ENCODE measurements at regions not wholly inside any gene's neighbourhood (a gene's known extent, or its start where the extent isn't known, plus 50 kb on each side); places are given as distances from the start of the nearest gene placed in this dataset.
"Not testable (repeated sequence)": the region's sequence is repeated elsewhere in the genome, so short reads cannot be mapped to it uniquely, and the experiment has no call there.

- no peaks in the 10 kb centered on the region for H4K20me1 ChIP-seq (ENCODE audit: control insufficient read depth, extremely low read depth, insufficient read depth, low read length)
- no peak overlapping the region for H2AFZ ChIP-seq (ENCODE audit: low read length)
- no peak overlapping the region for H3K9ac ChIP-seq (ENCODE audit: insufficient read depth, low read length)
- no peaks in the 10 kb centered on the region for H3K79me2 ChIP-seq (ENCODE audit: control insufficient read depth, insufficient read depth, low read length)
- no peaks in the 10 kb centered on the region for H3K27me3 ChIP-seq (ENCODE audit: control insufficient read depth, insufficient read depth, low read length)
- no peak overlapping the region for H3K4me2 ChIP-seq (ENCODE audit: extremely low read depth, insufficient read depth, low read length)
- no peak overlapping the region for H3K27ac ChIP-seq (ENCODE audit: insufficient read depth, low read length)
- H3K9me3 ChIP-seq (ENCODE audit: control insufficient read depth, insufficient read depth, low read depth, low read length), result no peaks in the 10 kb centered on the region
- H3K4me3 ChIP-seq (replicated peaks in 1 of 4; ENCODE audit: control extremely low read depth in 1 of 4, insufficient read depth in 1 of 4, low read depth in 3 of 4, low read length in 4 of 4), result no peak overlapping the region
- H3K4me1 ChIP-seq (ENCODE audit: control insufficient read depth, extremely low read depth, insufficient read depth, low read length), result no peaks in the 10 kb centered on the region
- no peak for DNase-seq (ENCODE audit: low read depth in 2 of 2)
- no peaks in the 10 kb centered on the region for H3K36me3 ChIP-seq (ENCODE audit: control insufficient read depth, insufficient read depth, low read length)
- TF ChIP-seq EZH2 (IDR thresholded peaks at IDR 0.05; ENCODE audit: low read length, missing control alignments), result no peak
- TF ChIP-seq, protein P1, sequence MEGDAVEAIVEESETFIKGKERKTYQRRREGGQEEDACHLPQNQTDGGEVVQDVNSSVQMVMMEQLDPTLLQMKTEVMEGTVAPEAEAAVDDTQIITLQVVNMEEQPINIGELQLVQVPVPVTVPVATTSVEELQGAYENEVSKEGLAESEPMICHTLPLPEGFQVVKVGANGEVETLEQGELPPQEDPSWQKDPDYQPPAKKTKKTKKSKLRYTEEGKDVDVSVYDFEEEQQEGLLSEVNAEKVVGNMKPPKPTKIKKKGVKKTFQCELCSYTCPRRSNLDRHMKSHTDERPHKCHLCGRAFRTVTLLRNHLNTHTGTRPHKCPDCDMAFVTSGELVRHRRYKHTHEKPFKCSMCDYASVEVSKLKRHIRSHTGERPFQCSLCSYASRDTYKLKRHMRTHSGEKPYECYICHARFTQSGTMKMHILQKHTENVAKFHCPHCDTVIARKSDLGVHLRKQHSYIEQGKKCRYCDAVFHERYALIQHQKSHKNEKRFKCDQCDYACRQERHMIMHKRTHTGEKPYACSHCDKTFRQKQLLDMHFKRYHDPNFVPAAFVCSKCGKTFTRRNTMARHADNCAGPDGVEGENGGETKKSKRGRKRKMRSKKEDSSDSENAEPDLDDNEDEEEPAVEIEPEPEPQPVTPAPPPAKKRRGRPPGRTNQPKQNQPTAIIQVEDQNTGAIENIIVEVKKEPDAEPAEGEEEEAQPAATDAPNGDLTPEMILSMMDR (conservative IDR thresholded peaks at IDR 0.05 in 1 of 2, IDR thresholded peaks at IDR 0.05 in 1 of 2; ENCODE audit: low read depth in 1 of 2, low read length in 2 of 2), result no peak
Measured at GRCh38 chr20:30610751-30611150, 646.7 kb upstream of the DEFB115 start.

DNA sequence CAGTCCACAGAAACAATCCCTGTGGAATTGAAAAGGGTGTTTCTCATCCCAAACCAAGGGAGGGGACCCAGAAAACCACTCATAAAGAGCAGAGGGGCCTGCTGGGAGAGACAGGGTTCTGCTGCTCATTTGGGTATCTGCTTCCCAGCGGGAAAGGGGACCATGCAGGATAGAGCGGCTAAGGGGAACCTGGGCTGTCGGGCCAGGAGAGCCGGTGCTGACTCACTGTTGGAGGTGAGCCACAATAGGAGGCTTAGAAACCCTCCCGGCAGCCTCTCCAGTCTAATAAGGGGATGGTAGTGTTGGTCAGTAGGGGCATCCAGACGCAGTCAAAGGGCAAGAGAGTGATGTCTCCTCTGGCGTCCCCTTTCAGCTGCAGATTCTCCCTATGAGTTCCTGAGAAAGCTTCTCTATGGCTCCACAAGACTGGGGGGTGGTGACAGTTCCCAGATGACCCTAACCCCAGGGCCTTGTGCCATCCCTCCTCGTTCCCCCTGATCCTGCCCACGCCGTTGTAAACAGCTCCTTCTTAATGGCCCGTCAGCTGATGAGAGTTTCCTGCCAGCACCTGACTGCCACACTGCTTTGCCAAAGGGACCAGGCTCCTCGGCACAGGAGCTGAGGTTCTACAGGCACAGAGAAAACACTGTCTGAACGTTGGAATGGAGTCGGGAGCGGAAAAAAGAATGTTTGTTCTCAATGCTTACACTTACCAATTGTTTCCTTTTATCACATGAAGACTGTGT, 646.1 kb upstream of the DEFB115 start:
- TF ChIP-seq, protein P1 (conservative IDR thresholded peaks at IDR 0.05 in 1 of 2, IDR thresholded peaks at IDR 0.05 in 1 of 2; ENCODE audit: low read depth in 1 of 2, low read length in 2 of 2), result no peak
- TF ChIP-seq EZH2 (IDR thresholded peaks at IDR 0.05; ENCODE audit: low read length, missing control alignments), result no peak
- no peaks in the 10 kb centered on the region for H3K9me3 ChIP-seq (ENCODE audit: control insufficient read depth, insufficient read depth, low read depth, low read length)

GRCh38 chr20:30612344-30612743, 645.1 kb upstream of the DEFB115 start:
- TF ChIP-seq EZH2 (IDR thresholded peaks at IDR 0.05; ENCODE audit: low read length, missing control alignments), result no peak
- TF ChIP-seq, protein P1 (conservative IDR thresholded peaks at IDR 0.05 in 1 of 2, IDR thresholded peaks at IDR 0.05 in 1 of 2; ENCODE audit: low read depth in 1 of 2, low read length in 2 of 2), result no peak
- Histone ChIP-seq H3K4me2 (ENCODE audit: extremely low read depth, insufficient read depth, low read length) (no peak overlapping the region), H2AFZ (ENCODE audit: low read length) (no peak overlapping the region), H3K27me3 (ENCODE audit: control insufficient read depth, insufficient read depth, low read length) (no peaks in the 10 kb centered on the region), H3K36me3 (ENCODE audit: control insufficient read depth, insufficient read depth, low read length) (no peaks in the 10 kb centered on the region), H3K4me3 (replicated peaks in 1 of 4; ENCODE audit: control extremely low read depth in 1 of 4, insufficient read depth in 1 of 4, low read depth in 3 of 4, low read length in 4 of 4) (no peak overlapping the region), H4K20me1 (ENCODE audit: control insufficient read depth, extremely low read depth, insufficient read depth, low read length) (no peaks in the 10 kb centered on the region), H3K79me2 (ENCODE audit: control insufficient read depth, insufficient read depth, low read length) (no peaks in the 10 kb centered on the region), H3K27ac (ENCODE audit: insufficient read depth, low read length) (no peak overlapping the region), H3K9ac (ENCODE audit: insufficient read depth, low read length) (no peak overlapping the region), H3K4me1 (ENCODE audit: control insufficient read depth, extremely low read depth, insufficient read depth, low read length) (no peaks in the 10 kb centered on the region), H3K9me3 (ENCODE audit: control insufficient read depth, insufficient read depth, low read depth, low read length) (no peaks in the 10 kb centered on the region)
- DNase-seq (ENCODE audit: low read depth in 2 of 2), result no peak

More for the DNA sequence above, 646.1 kb upstream of the DEFB115 start:
- Histone ChIP-seq H3K4me2 (ENCODE audit: extremely low read depth, insufficient read depth, low read length) (no peak overlapping the region), H3K9ac (ENCODE audit: insufficient read depth, low read length) (no peak overlapping the region), H3K36me3 (ENCODE audit: control insufficient read depth, insufficient read depth, low read length) (no peaks in the 10 kb centered on the region), H3K27me3 (ENCODE audit: control insufficient read depth, insufficient read depth, low read length) (no peaks in the 10 kb centered on the region), H3K27ac (ENCODE audit: insufficient read depth, low read length) (no peak overlapping the region), H3K79me2 (ENCODE audit: control insufficient read depth, insufficient read depth, low read length) (no peaks in the 10 kb centered on the region), H2AFZ (ENCODE audit: low read length) (no peak overlapping the region), H4K20me1 (ENCODE audit: control insufficient read depth, extremely low read depth, insufficient read depth, low read length) (no peaks in the 10 kb centered on the region), H3K4me1 (ENCODE audit: control insufficient read depth, extremely low read depth, insufficient read depth, low read length) (no peaks in the 10 kb centered on the region), H3K4me3 (replicated peaks in 1 of 4; ENCODE audit: control extremely low read depth in 1 of 4, insufficient read depth in 1 of 4, low read depth in 3 of 4, low read length in 4 of 4) (no peak overlapping the region)
- no peak for DNase-seq (ENCODE audit: low read depth in 2 of 2)

- H3K9ac ChIP-seq (ENCODE audit: insufficient read depth, low read length); H3K36me3 ChIP-seq (ENCODE audit: control insufficient read depth, insufficient read depth, low read length); DNase-seq (ENCODE audit: low read depth in 2 of 2); H3K4me3 ChIP-seq (replicated peaks in 1 of 4; ENCODE audit: control extremely low read depth in 1 of 4, insufficient read depth in 1 of 4, low read depth in 3 of 4, low read length in 4 of 4); H3K4me1 ChIP-seq (ENCODE audit: control insufficient read depth, extremely low read depth, insufficient read depth, low read length); H4K20me1 ChIP-seq (ENCODE audit: control insufficient read depth, extremely low read depth, insufficient read depth, low read length); H2AFZ ChIP-seq (ENCODE audit: low read length); H3K27me3 ChIP-seq (ENCODE audit: control insufficient read depth, insufficient read depth, low read length); H3K4me2 ChIP-seq (ENCODE audit: extremely low read depth, insufficient read depth, low read length); H3K79me2 ChIP-seq (ENCODE audit: control insufficient read depth, insufficient read depth, low read length); H3K27ac ChIP-seq (ENCODE audit: insufficient read depth, low read length); H3K9me3 ChIP-seq (ENCODE audit: control insufficient read depth, insufficient read depth, low read depth, low read length): not testable (repeated sequence)
Measured at GRCh38 chr20:30621346-30621745, 636.1 kb upstream of the DEFB115 start.

GRCh38 chr20:30624310-30624709, 633.2 kb upstream of the DEFB115 start:
- not testable (repeated sequence) for H3K27ac ChIP-seq (ENCODE audit: insufficient read depth, low read length); H3K9ac ChIP-seq (ENCODE audit: insufficient read depth, low read length); H3K4me2 ChIP-seq (ENCODE audit: extremely low read depth, insufficient read depth, low read length); H4K20me1 ChIP-seq (ENCODE audit: control insufficient read depth, extremely low read depth, insufficient read depth, low read length); DNase-seq (ENCODE audit: low read depth in 2 of 2); H3K36me3 ChIP-seq (ENCODE audit: control insufficient read depth, insufficient read depth, low read length); H2AFZ ChIP-seq (ENCODE audit: low read length); H3K4me3 ChIP-seq (replicated peaks in 1 of 4; ENCODE audit: control extremely low read depth in 1 of 4, insufficient read depth in 1 of 4, low read depth in 3 of 4, low read length in 4 of 4); H3K9me3 ChIP-seq (ENCODE audit: control insufficient read depth, insufficient read depth, low read depth, low read length); H3K27me3 ChIP-seq (ENCODE audit: control insufficient read depth, insufficient read depth, low read length); H3K4me1 ChIP-seq (ENCODE audit: control insufficient read depth, extremely low read depth, insufficient read depth, low read length); H3K79me2 ChIP-seq (ENCODE audit: control insufficient read depth, insufficient read depth, low read length)

Data from fibroblast of lung (primary cell).